K562 (cell line): ENCODE measurements at regions not wholly inside any gene's neighbourhood (a gene's known extent, or its start where the extent isn't known, plus 50 kb on each side); places are given as distances from the start of the nearest gene placed in this dataset.

ENCODE experiments used
- BRCA1 ChIP-seq, 2 experiments: fragments of 450-650 bp in 1 of 2; sonication (generic) in 1 of 2; formaldehyde crosslinking in 1 of 2; IDR thresholded peaks; 2 replicates each; pipeline versions ENCODE4 v1.5.0 to v1.6.1; 2017 to 2020; ENCODE audit warnings: mild to moderate bottlenecking in 1 of 2, missing genetic modification reagents in 1 of 2
- FOXK1 ChIP-seq: sonication (generic); formaldehyde crosslinking; IDR thresholded peaks from 2 replicates; pipeline ENCODE4 v1.8.0; 2022; ENCODE audit warnings: missing genetic modification reagents, mild to moderate bottlenecking, borderline replicate concordance
- HDAC2 ChIP-seq: fragments of 450-650 bp; IDR thresholded peaks from 2 replicates; pipeline ENCODE4 v1.6.1; 2016; ENCODE audit warnings: mild to moderate bottlenecking
- HDGF ChIP-seq: fragments of 450-650 bp; IDR thresholded peaks from 2 replicates; pipeline ENCODE4 v1.6.1; 2016
- NFE2 ChIP-seq: IDR thresholded peaks from 2 replicates; pipeline ENCODE4 v1.6.1; 2014; ENCODE audit warnings: antibody characterized with exemption, low read depth
- SAP30 ChIP-seq: fragments of 200-600 bp; sonication (generic); IDR thresholded peaks from 2 replicates; pipeline ENCODE4 v1.6.1; 2012; ENCODE audit warnings: borderline replicate concordance, low read depth, mild to moderate bottlenecking, moderate library complexity, low read length, control low read depth, inconsistent platforms; ENCODE audit not compliant: insufficient read depth, poor library complexity, severe bottlenecking
- SIN3B ChIP-seq: fragments of 450-650 bp; IDR thresholded peaks from 2 replicates; pipeline ENCODE4 v1.6.1; 2017; ENCODE audit warnings: low read depth, mild to moderate bottlenecking, moderate library complexity
- SMAD1 ChIP-seq: fragments of 150-350 bp; IDR thresholded peaks from 2 replicates; pipeline ENCODE4 v1.6.1; 2014; ENCODE audit warnings: low read length, low read depth; ENCODE audit not compliant: partially characterized antibody
- ZNF174 ChIP-seq: fragments of 250-450 bp; sonication (Bioruptor Pico); IDR thresholded peaks from 2 replicates; pipeline ENCODE4 v1.4.0; 2020; ENCODE audit warnings: mild to moderate bottlenecking
- ZNF740 ChIP-seq, 3 experiments: fragments of 200-800 bp in 1 of 3; sonication (Bioruptor generic) in 1 of 3; sonication (generic) in 1 of 3; formaldehyde crosslinking in 1 of 3; IDR thresholded peaks; 2 replicates each; pipeline versions ENCODE4 v1.6.1 to v1.8.0; 2016 to 2022; ENCODE audit warnings: mild to moderate bottlenecking in 2 of 3, missing compliant biosample characterization in 2 of 3, missing genetic modification characterization in 2 of 3, missing genetic modification reagents in 1 of 3
- TF ChIP-seq, protein P1 (sequence below): fragments of 250-450 bp; sonication (Bioruptor Pico); IDR thresholded peaks from 2 replicates; pipeline ENCODE4 v1.5.1; 2021; ENCODE audit warnings: mild to moderate bottlenecking

GRCh38 chr12:126354633-126355032 is 1289.4 kb downstream of the AACS start:
- TF ChIP-seq HDGF (no peak), FOXK1 (CRISPR knock-in tag) (no peak), BRCA1 (IDR thresholded peaks at IDR 0.05) (no peak), BRCA1 (CRISPR knock-in tag; IDR thresholded peaks at IDR 0.05) (no peak), ZNF174 (CRISPR knock-in tag) (no peak), SAP30 (no peak), SMAD1 (no peak), SIN3B (no peak), NFE2 (no peak), ZNF740 (CRISPR knock-in tag; IDR thresholded peaks at IDR 0.05) (no peak), ZNF740 (tag; IDR thresholded peaks at IDR 0.05) (no peak), HDAC2 (no peak)
- TF ChIP-seq, protein P1, sequence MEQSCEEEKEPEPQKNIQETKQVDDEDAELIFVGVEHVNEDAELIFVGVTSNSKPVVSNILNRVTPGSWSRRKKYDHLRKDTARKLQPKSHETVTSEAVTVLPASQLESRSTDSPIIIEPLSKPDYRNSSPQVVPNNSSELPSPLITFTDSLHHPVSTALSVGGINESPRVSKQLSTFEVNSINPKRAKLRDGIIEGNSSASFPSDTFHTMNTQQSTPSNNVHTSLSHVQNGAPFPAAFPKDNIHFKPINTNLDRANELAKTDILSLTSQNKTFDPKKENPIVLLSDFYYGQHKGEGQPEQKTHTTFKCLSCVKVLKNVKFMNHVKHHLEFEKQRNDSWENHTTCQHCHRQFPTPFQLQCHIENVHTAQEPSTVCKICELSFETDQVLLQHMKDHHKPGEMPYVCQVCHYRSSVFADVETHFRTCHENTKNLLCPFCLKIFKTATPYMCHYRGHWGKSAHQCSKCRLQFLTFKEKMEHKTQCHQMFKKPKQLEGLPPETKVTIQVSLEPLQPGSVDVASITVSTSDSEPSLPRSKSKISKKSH (CRISPR knock-in tag) = no peak
